SJSA1 (cell line): ENCODE measurements at regions not wholly inside any gene's neighbourhood (a gene's known extent, or its start where the extent isn't known, plus 50 kb on each side); places are given as distances from the start of the nearest gene placed in this dataset.

Experiments
- DNase-seq, 2 experiments: peaks; one replicate each; pipeline ENCODE4 v3.0.0-alpha.2; 2015 to 2020; ENCODE audit warnings: low spot score in 2 of 2, low read depth in 1 of 2
- H3K27ac ChIP-seq: fragments of 250-450 bp; sonication (Bioruptor Pico); 2 replicates; pipeline ENCODE4 v1.5.1; 2020; ENCODE audit warnings: mild to moderate bottlenecking, moderate library complexity
- H3K27me3 ChIP-seq: fragments of 250-450 bp; sonication (Bioruptor Pico); replicated peaks from 2 replicates; pipeline ENCODE4 v1.5.1; 2020; ENCODE audit warnings: mild to moderate bottlenecking, moderate library complexity
- H3K36me3 ChIP-seq: fragments of 250-450 bp; sonication (Bioruptor Pico); 2 replicates; pipeline ENCODE4 v1.5.1; 2020; ENCODE audit warnings: mild to moderate bottlenecking
- H3K4me1 ChIP-seq: fragments of 250-450 bp; sonication (Bioruptor Pico); replicated peaks from 2 replicates; pipeline ENCODE4 v1.6.1; 2021; ENCODE audit warnings: mild to moderate bottlenecking
- H3K4me3 ChIP-seq: fragments of 250-450 bp; sonication (Bioruptor Pico); 2 replicates; pipeline ENCODE4 v1.5.1; 2020; ENCODE audit warnings: mild to moderate bottlenecking
- H3K9me3 ChIP-seq: fragments of 250-450 bp; sonication (Bioruptor Pico); replicated peaks from 2 replicates; pipeline ENCODE4 v1.5.1; 2020; ENCODE audit warnings: mild to moderate bottlenecking

DNA sequence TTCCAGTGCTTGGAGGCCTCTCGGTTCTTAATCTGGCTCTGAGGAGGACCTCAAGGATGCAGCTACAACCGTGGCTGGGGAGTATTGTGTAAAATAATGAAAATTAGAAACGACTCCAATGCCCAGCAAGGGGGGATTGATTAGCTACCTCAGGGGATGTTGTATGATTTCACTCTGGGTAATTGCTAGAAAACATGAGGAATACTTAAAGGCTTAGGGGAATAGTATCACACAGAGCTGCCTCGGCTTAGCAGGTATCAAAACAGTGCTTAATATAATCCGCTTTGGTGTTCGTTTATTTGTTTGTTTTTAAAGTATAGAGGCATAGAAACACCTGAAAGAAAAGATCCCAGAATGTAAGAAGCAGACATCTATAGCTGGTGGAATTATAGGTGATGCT, 102.5 kb downstream of the INHBB start:
- H3K4me1 ChIP-seq: peaks cover 3% of the 10 kb centered on the region
- no peaks in the 10 kb centered on the region for H3K9me3 ChIP-seq
- no peak for DNase-seq
- no peaks in the 10 kb centered on the region for H3K36me3 ChIP-seq
- H3K27me3 ChIP-seq: peaks cover 6% of the 10 kb centered on the region
- no peak overlapping the region for H3K4me3 ChIP-seq
- no peak overlapping the region for H3K27ac ChIP-seq

DNA sequence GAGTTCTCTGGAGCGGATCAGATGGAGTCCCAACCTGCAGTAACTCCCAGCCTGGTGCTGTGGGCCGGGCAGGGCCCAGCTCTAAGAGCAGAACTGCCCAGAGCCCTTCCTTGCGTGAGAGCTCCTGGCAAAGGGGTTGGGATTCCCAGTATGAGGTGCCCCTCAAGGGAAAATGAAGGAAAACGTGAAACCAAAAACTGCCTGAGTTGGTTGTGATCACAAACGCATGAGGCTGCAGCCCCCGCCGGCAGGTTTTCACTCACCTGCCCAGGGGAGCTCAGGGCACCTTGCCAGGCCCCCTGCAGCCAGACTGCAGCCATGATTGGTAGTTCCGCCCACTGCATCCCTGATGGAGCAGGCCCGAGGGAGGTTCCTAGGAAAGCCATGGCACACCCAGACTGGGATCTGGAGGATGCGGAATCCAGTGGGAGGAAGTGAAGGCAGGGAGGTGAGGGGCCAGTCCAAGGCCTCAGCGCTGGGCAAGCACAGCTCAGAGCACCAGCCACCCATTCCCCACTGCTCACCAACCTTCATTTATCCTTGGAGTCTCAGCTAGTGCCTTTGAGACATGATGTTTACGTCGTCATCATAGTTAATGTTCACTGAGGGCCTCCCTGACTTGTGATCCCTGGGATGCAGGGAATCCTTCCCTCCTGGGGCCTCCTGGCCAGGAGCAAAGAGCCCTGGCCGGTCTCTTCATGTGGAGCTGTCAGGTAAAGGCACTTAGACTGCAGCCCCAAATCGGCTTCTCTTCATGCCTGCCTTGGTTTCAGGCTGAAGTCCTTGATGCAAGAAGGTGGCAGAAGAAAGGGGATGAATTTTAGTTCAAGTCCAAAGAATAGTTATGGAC, 103.2 kb downstream of the INHBB start:
- Histone ChIP-seq H3K4me1 (peaks cover 10% of the 10 kb centered on the region), H3K4me3 (no peak overlapping the region), H3K9me3 (no peaks in the 10 kb centered on the region), H3K36me3 (no peaks in the 10 kb centered on the region), H3K27ac (no peak overlapping the region), H3K27me3 (no peaks in the 10 kb centered on the region)
- no peak for DNase-seq

DNA sequence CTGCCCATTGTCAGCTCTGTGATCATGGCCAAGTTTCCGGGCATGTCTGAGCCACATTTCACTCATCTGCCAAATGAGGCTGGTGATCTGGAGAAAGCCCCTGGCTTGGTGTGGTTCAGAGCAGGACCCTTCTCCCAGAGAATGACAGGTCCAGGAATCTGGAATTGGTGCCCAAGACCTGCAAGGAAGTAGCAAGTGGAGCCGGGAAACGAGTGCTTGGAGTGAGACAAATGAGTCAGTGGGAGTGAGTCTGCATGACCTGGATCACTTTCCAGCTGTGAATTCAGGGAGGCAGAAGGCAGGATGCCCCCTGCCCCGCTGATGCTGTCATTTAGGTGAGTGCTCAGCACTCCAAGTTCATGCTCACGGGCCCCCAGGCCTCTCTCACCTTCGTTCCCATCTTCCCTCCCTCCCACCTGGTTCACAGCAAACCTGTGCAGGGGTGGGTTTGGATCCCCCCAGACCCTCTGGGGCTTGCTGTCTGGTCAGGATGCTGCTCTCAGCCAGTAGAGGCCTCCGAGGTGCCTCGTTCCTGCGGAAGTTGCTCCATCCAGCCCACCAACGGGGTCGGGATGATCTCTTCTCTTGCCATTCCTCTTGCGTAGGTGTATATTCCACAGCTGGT, 104.4 kb downstream of the INHBB start:
- Histone ChIP-seq H3K4me1 (peaks cover 22% of the 10 kb centered on the region), H3K9me3 (no peaks in the 10 kb centered on the region), H3K27ac (no peak overlapping the region), H3K4me3 (no peak overlapping the region), H3K27me3 (no peaks in the 10 kb centered on the region), H3K36me3 (no peaks in the 10 kb centered on the region)
- DNase-seq: no peak

DNA sequence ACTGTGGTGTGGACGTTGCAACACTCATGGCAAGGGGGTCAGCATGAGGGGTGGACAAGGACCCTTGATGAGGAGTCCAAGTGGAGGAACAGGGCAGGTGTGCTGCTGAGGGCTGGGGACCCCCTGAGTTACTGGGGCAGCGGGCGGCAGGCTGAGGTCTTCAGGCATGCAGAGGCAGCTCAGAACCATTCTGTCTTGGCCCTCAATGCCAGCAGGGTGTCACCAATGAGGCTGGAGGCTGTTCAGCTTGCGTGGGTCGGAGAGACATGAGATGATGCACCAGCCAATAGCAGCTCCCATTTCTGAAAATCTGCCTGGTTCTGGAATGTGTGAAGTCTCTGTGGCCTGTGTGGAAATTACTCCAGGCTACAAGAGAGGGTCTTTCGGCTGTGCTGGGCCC, 105.4 kb downstream of the INHBB start:
- H3K4me1 ChIP-seq: peaks cover 25% of the 10 kb centered on the region
- no peaks in the 10 kb centered on the region for H3K27me3 ChIP-seq
- H3K4me3 ChIP-seq: no peak overlapping the region
- H3K36me3 ChIP-seq: no peaks in the 10 kb centered on the region
- no peak overlapping the region for H3K27ac ChIP-seq
- DNase-seq: no peak
- no peaks in the 10 kb centered on the region for H3K9me3 ChIP-seq

DNA sequence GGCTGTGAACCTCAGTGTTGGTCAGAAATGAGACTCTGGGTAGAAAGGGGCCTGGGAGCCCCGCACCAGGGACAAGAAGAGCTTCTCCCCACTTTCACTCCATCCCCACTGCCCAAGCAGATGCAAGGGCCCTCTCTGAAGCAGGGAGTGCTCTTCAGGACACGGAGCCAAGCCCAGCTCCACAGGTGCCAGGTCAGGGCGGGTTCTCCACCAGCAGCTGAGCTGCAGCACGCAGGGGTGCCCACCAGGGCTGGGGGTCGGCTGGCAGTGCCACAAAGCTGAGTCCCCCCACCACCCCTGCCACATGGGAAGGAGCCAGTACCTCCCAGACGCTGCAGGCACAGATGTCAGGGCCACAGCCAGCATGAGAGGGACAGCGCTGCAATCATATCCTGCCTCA, 106.2 kb downstream of the INHBB start:
- no peak overlapping the region for H3K27ac ChIP-seq
- H3K4me3 ChIP-seq: no peak overlapping the region
- no peaks in the 10 kb centered on the region for H3K36me3 ChIP-seq
- peaks cover 25% of the 10 kb centered on the region for H3K4me1 ChIP-seq
- no peaks in the 10 kb centered on the region for H3K9me3 ChIP-seq
- DNase-seq: no peak
- H3K27me3 ChIP-seq: no peaks in the 10 kb centered on the region

DNA sequence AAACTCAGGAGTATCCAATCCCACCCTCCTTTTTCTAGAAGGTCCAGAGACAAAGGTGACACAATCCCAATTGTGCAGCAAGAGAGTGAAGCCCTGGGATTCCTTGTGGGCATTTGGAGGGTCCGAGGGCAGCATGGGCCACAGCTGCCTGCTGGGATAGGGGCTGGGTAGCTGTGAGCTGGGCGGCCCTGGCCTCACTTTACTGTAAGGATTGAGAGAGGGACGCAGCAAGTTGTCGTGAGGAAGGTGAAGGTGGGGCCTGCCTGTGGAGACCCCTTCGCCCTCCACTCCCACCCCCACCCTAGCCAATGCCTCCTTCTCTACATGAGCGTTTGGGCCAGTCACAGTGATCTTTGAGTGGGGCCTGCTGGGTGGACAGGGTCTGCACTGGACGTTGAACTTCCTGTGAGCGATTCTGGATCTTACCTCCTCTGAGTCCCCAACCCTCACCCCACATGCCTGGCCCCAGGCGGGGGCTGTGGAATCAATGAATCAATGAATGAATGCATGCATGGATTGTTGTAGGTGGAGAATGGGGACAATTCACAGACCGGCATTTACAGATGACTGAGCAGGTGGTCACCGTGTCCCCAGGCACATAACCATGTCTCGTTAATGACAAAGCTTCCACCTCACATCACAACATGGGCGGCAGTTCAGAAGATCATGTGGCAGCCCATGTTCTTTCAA, 107.2 kb downstream of the INHBB start:
- no peaks in the 10 kb centered on the region for H3K36me3 ChIP-seq
- no peak for DNase-seq
- H3K27me3 ChIP-seq: no peaks in the 10 kb centered on the region
- H3K27ac ChIP-seq: no peak overlapping the region
- H3K9me3 ChIP-seq: no peaks in the 10 kb centered on the region
- H3K4me3 ChIP-seq: no peak overlapping the region
- H3K4me1 ChIP-seq: peaks cover 25% of the 10 kb centered on the region

DNA sequence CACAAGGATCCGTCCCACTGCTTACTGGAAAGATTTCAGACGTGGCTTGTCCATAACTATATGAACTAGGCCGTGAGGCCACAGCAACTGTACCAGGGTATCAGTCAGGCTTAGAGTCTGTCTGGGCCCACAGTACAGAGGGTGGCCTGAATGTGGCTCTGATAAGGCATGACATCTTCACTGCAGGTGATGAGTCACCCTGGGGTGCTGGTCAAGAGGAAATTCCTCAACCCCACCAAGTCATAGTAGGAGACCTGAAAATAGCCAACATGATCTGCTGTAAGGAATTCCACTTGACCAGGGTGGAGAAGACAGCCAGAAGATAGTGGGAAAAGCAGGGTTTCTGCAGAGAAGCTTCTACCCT, 107.7 kb downstream of the INHBB start:
- Histone ChIP-seq H3K27ac (no peak overlapping the region), H3K27me3 (no peaks in the 10 kb centered on the region), H3K4me1 (peaks cover 25% of the 10 kb centered on the region), H3K4me3 (no peak overlapping the region), H3K9me3 (no peaks in the 10 kb centered on the region), H3K36me3 (no peaks in the 10 kb centered on the region)
- DNase-seq: peak; percentile 45 to 61

DNA sequence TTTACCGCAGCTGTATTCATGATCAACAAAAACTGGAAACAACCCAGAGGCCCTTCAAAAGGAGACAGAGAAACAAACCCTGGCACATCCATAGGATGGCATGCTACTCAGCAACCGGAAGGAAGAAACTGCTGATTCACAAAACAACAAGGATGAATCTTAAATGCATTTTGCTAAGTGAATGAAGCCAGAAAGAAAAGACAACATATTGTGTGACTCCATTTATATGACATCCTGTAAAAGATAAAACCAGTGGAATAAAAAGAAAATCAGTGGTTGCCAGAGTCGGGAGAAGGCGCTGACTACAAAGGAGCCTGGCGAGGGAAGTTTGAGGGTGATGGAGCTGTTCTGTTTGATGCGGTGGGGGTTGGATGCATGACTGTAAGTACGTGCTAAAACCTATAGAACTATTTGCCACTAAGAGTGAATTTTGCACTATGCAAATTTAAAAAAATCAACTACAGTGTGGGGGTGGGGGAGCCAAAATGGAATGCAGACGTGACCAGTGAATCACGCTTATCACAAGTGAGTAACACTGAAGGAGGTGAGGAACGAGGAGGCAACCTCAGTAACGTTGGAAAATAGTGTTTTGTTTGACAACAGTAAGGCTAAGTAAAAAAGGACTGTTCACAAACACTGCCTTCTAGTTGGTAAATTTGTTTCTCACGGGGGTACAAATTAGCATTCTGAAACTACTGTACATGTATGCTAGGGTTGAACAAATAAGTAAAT, 108.9 kb downstream of the INHBB start:
- H3K4me3 ChIP-seq: no peak overlapping the region
- no peak for DNase-seq
- peaks cover 25% of the 10 kb centered on the region for H3K4me1 ChIP-seq
- H3K9me3 ChIP-seq: no peaks in the 10 kb centered on the region
- no peaks in the 10 kb centered on the region for H3K36me3 ChIP-seq
- peak overlapping the region; percentile 40 for H3K27ac ChIP-seq
- no peaks in the 10 kb centered on the region for H3K27me3 ChIP-seq

DNA sequence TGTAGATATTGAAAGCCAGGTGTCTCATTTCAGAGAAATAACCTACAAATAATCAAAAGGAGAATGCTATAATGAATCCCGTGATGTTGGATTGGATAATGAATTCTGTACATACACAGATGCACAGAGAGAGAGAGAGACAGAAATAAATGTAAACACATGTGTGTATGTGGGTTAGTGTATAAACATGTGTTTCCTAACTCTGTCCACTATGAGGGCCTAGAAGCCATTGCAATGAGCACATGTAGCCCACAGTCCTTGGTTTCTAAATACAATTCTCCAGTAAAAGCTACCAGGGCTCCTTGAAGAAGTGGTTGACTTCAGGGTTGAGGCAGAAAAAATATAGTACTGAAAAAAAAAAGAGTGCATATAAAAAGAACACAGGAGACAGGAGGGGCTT, 109.5 kb downstream of the INHBB start:
- no peak for DNase-seq
- Histone ChIP-seq H3K4me1 (peaks cover 25% of the 10 kb centered on the region), H3K36me3 (no peaks in the 10 kb centered on the region), H3K27ac (peak overlapping the region; percentile 40), H3K4me3 (no peak overlapping the region), H3K9me3 (no peaks in the 10 kb centered on the region), H3K27me3 (no peaks in the 10 kb centered on the region)

DNA sequence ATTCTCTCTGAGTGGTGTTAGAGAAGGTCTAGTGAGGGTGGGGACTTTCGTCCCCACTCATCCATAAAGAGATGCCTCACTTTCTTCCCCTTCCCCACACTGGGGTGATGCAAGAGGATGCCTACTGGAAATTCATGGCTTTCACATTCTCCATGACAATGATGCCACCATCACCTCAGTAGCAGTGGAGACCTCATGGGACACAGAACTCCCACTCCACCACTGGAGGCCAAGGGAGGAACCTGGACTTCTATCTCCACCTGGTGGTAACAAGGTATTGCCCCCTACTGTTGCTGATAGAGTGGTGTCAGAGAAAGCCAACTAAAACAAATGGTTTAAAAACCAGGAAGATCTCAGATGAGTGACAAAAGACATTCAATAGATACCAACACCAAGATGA, 110.9 kb downstream of the INHBB start:
- Histone ChIP-seq H3K9me3 (no peaks in the 10 kb centered on the region), H3K27ac (no peak overlapping the region), H3K27me3 (no peaks in the 10 kb centered on the region), H3K4me3 (no peak overlapping the region), H3K4me1 (peaks cover 25% of the 10 kb centered on the region), H3K36me3 (no peaks in the 10 kb centered on the region)
- DNase-seq: no peak

DNA sequence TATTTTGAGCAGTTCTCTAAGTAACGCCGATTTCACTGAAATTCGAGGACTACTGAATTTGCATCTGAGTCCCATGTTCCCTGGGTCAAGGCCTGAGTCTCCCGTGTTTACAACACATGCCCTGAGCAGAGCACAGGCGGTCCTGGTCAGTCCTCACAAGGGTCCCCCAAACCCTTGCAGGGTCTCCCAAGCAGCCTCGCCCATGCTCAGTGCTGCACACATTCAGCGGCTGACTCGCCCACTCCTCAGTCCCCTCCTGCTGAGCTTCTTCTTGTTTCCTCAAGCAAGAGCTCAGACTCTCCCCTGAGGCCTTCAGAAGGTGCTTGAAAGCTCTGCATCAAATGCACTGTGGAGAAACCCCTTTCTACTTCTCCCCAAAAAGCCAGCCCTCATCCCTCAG, 114.6 kb downstream of the INHBB start:
- no peaks in the 10 kb centered on the region for H3K27me3 ChIP-seq
- H3K4me3 ChIP-seq: no peak overlapping the region
- no peak overlapping the region for H3K27ac ChIP-seq
- H3K4me1 ChIP-seq: peaks cover 21% of the 10 kb centered on the region
- DNase-seq: no peak
- no peaks in the 10 kb centered on the region for H3K36me3 ChIP-seq
- no peaks in the 10 kb centered on the region for H3K9me3 ChIP-seq

DNA sequence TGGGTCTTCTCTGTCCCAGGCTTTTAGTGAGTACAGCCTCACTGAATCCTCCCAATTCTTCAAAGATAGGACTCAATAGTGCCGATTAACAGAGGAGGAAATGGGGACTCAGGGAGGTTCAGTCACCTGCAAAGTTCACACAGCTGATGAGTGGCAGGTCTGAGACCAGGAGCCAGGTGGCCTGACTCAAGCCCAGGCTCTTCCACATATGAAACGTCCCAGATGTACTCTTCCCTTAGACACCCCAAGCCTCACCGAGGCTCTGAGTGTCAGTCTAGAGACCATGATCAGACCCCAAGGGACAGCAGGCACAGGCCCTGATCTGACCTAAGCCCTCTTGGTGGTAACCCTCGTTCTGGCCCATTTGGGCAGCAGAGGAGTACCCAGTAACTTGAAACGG, 115.2 kb downstream of the INHBB start:
- Histone ChIP-seq H3K27me3 (no peaks in the 10 kb centered on the region), H3K27ac (no peak overlapping the region), H3K36me3 (no peaks in the 10 kb centered on the region), H3K4me1 (peaks cover 25% of the 10 kb centered on the region), H3K4me3 (no peak overlapping the region), H3K9me3 (no peaks in the 10 kb centered on the region)
- DNase-seq: no peak

DNA sequence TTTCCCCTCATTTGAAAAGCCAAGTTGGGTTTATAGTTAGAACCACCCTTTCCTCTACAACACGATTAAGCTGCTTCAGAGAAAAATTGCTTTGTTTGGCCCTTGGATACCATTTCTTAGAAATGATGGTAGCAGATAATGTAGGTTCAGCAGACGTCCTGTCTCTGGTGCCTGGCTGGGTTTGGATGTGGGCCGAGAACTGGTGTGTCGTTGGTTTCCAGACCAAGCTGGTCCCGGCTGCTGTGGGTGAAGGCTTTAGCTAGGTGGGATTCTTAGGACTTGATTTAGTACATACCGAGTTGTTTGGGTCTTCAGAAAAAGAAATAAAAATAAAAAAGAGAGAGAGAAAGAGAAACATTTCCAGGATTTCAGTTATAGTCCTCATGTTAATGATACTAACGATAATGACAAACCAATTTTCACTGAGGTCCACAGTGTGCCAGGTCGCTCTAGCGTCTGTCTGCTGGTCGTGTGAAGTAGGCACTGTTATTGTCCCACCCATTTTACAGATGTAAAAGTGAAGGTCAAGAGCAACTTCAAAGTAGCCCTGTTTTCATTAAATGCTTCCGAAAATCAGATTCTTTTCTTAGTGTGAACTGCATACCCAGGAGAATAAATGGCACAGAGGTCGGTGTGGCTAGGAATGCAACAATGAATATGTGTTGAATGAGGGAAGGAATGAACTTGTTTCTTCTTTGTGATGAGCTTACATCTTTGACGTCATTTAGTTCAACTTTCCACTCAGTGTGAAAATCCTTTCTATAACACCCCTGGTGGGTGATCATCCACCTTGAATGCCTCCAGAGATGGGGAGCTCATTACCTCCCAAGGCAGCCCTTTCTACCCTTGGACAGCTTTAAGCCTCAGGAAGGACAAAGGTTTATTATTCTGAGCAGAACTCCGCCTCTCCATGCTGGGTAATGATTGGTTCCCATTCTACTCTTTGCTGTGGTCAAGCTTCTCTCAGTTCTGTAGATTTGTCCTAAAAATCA, 115.9 kb downstream of the INHBB start:
- peaks cover 33% of the 10 kb centered on the region for H3K4me1 ChIP-seq
- no peak overlapping the region for H3K27ac ChIP-seq
- H3K27me3 ChIP-seq: no peaks in the 10 kb centered on the region
- no peak overlapping the region for H3K4me3 ChIP-seq
- H3K36me3 ChIP-seq: no peaks in the 10 kb centered on the region
- DNase-seq: no peak
- no peaks in the 10 kb centered on the region for H3K9me3 ChIP-seq
